ENCODE measurements at regions not wholly inside any gene's neighbourhood (a gene's known extent, or its start where the extent isn't known, plus 50 kb on each side); places are given as distances from the start of the nearest gene placed in this dataset.

GRCh38 chr11:105490333-105490732, 119.5 kb upstream of the GRIA4 start:
- TF ChIP-seq RAD21 (IDR thresholded peaks at IDR 0.05; ENCODE audit: low read depth) (no peak), REST (IDR thresholded peaks at IDR 0.05; ENCODE audit: low read depth) (no peak), TAF1 (IDR thresholded peaks at IDR 0.05; ENCODE audit: low read depth) (no peak), FOXM1 (IDR thresholded peaks at IDR 0.05; ENCODE audit: borderline replicate concordance, low read depth) (no peak), YY1 (IDR thresholded peaks at IDR 0.05; ENCODE audit: low read depth) (no peak), TCF12 (IDR thresholded peaks at IDR 0.05; ENCODE audit: low read depth) (no peak), EP300 (IDR thresholded peaks at IDR 0.05; ENCODE audit: borderline replicate concordance) (no peak), CEBPB (IDR thresholded peaks at IDR 0.05) (no peak)
